HEK293 (cell line): ENCODE measurements at regions not wholly inside any gene's neighbourhood (a gene's known extent, or its start where the extent isn't known, plus 50 kb on each side); places are given as distances from the start of the nearest gene placed in this dataset.

Experiments used
- CTCF ChIA-PET: fragments of 350-600 bp; formaldehyde crosslinking; extraction: SDS; loops from one replicate; lab custom pipeline; 2021; ENCODE audit warnings: antibody characterized with exemption; lab: Yijun Ruan, JAX
- POLR2A ChIA-PET: fragments of 300-600 bp; formaldehyde crosslinking; extraction: SDS; loops from one replicate; lab custom pipeline; 2020; ENCODE audit warnings: antibody characterized with exemption, inconsistent platforms; lab: Yijun Ruan, JAX
- H3K27ac ChIP-seq: fragments of 200-500 bp; sonication (Bioruptor generic); 2 replicates; pipeline ENCODE4 v1.5.1; 2014; ENCODE audit warnings: low read depth, low read length, control low read depth, inconsistent platforms; ENCODE audit errors: extremely low read depth
- H3K36me3 ChIP-seq, 2 experiments: fragments of 200-500 bp in 1 of 2; sonication (Bioruptor generic) in 1 of 2; 1 replicate in 1 of 2; 2 replicates in 1 of 2; pipeline ENCODE4 v1.5.1; 2014 to 2017; ENCODE audit warnings: inconsistent platforms in 2 of 2, low read length in 2 of 2; ENCODE audit not compliant: control insufficient read depth in 2 of 2, insufficient read depth in 1 of 2
- H3K4me1 ChIP-seq: fragments of 200-500 bp; sonication (Bioruptor generic); 2 replicates; pipeline ENCODE4 v1.5.1; 2014; ENCODE audit warnings: mild to moderate bottlenecking, low read length, inconsistent platforms; ENCODE audit not compliant: control insufficient read depth, insufficient read depth
- H3K4me3 ChIP-seq: 2 replicates; pipeline ENCODE4 v1.5.1; 2011; ENCODE audit warnings: low read depth, mild to moderate bottlenecking, control low read depth, low read length, moderate library complexity
- H3K9me3 ChIP-seq: fragments of 200-500 bp; sonication (Bioruptor generic); 2 replicates; pipeline ENCODE4 v1.5.1; 2014; ENCODE audit warnings: low read depth, low read length, inconsistent platforms; ENCODE audit not compliant: control insufficient read depth, insufficient read depth
- ATF2 ChIP-seq: fragments of 450-650 bp; formaldehyde crosslinking; IDR thresholded peaks from 2 replicates; pipeline ENCODE4 v1.5.1; 2016; ENCODE audit warnings: missing biosample characterization, missing genetic modification characterization, low read depth
- PRDM4 ChIP-seq: fragments of 450-650 bp; formaldehyde crosslinking; IDR thresholded peaks from 2 replicates; pipeline ENCODE4 v1.5.1; 2017; ENCODE audit warnings: missing biosample characterization, missing genetic modification characterization
- TSHZ1 ChIP-seq: fragments of 450-650 bp; formaldehyde crosslinking; IDR thresholded peaks from 2 replicates; pipeline ENCODE4 v1.5.1; 2016; ENCODE audit warnings: missing biosample characterization, missing genetic modification characterization, borderline replicate concordance
- ZBTB44 ChIP-seq: fragments of 450-650 bp; IDR thresholded peaks from 2 replicates; pipeline ENCODE4 v1.5.1; 2018; ENCODE audit warnings: missing biosample characterization, mild to moderate bottlenecking, missing genetic modification characterization
- ZFP37 ChIP-seq: fragments of 450-650 bp; formaldehyde crosslinking; IDR thresholded peaks from 2 replicates; pipeline ENCODE4 v1.5.1; 2016; ENCODE audit warnings: missing biosample characterization, missing genetic modification characterization
- ZNF148 ChIP-seq: fragments of 450-650 bp; formaldehyde crosslinking; IDR thresholded peaks from 2 replicates; pipeline ENCODE4 v1.5.0; 2017; ENCODE audit warnings: missing biosample characterization, missing genetic modification characterization, borderline replicate concordance
- ZNF174 ChIP-seq: fragments of 450-650 bp; formaldehyde crosslinking; IDR thresholded peaks from 2 replicates; pipeline ENCODE4 v1.5.0; 2017; ENCODE audit warnings: missing biosample characterization, mild to moderate bottlenecking, missing genetic modification characterization
- ZNF19 ChIP-seq: fragments of 450-650 bp; formaldehyde crosslinking; IDR thresholded peaks from 2 replicates; pipeline ENCODE4; 2016; ENCODE audit warnings: missing biosample characterization, missing genetic modification characterization, low read depth
- ZNF23 ChIP-seq: fragments of 450-650 bp; formaldehyde crosslinking; IDR thresholded peaks from 2 replicates; pipeline ENCODE4 v1.5.1; 2016; ENCODE audit warnings: missing biosample characterization, missing genetic modification characterization, borderline replicate concordance
- ZNF362 ChIP-seq: fragments of 450-650 bp; formaldehyde crosslinking; IDR thresholded peaks from 2 replicates; pipeline ENCODE4 v1.5.1; 2016; ENCODE audit warnings: missing biosample characterization, missing genetic modification characterization
- ZNF37A ChIP-seq: fragments of 450-650 bp; IDR thresholded peaks from 2 replicates; pipeline ENCODE4 v1.5.1; 2018; ENCODE audit warnings: missing biosample characterization, missing genetic modification characterization
- ZNF426 ChIP-seq: fragments of 450-650 bp; formaldehyde crosslinking; IDR thresholded peaks from 2 replicates; pipeline ENCODE4 v1.5.1; 2017; ENCODE audit warnings: missing biosample characterization, missing genetic modification characterization, mild to moderate bottlenecking, inconsistent platforms, moderate library complexity
- ZNF571 ChIP-seq: fragments of 450-650 bp; formaldehyde crosslinking; IDR thresholded peaks from 2 replicates; pipeline ENCODE4 v1.5.0; 2017; ENCODE audit warnings: missing biosample characterization, missing genetic modification characterization
- ZNF654 ChIP-seq: fragments of 450-650 bp; formaldehyde crosslinking; IDR thresholded peaks from 2 replicates; pipeline ENCODE4 v1.5.1; 2016; ENCODE audit warnings: low read depth, missing biosample characterization, missing genetic modification characterization
- ZNF660 ChIP-seq: fragments of 450-650 bp; IDR thresholded peaks from 2 replicates; pipeline ENCODE4 v1.5.1; 2018; ENCODE audit warnings: missing biosample characterization, mild to moderate bottlenecking, missing genetic modification characterization
- ZSCAN30 ChIP-seq: fragments of 450-650 bp; IDR thresholded peaks from 2 replicates; pipeline ENCODE4 v1.5.1; 2018; ENCODE audit warnings: missing biosample characterization, mild to moderate bottlenecking, missing genetic modification characterization, moderate library complexity
- ZSCAN4 ChIP-seq: fragments of 450-650 bp; formaldehyde crosslinking; IDR thresholded peaks from 2 replicates; pipeline ENCODE4 v1.5.1; 2017; ENCODE audit warnings: missing biosample characterization, missing genetic modification characterization

GRCh38 chr3:177375316-177375715 lies 178.0 kb upstream of the TBL1XR1 start:
- POLR2A ChIA-PET = no interaction called here
- H3K36me3 ChIP-seq = no peaks in the 10 kb centered on the region
- H3K9me3 ChIP-seq = no peaks in the 10 kb centered on the region
- H3K4me1 ChIP-seq = no peaks in the 10 kb centered on the region
- no peak for TF ChIP-seq ZNF660 (tag by site-specific recombination)
- no peak for TF ChIP-seq ZNF362 (tag by site-specific recombination)
- TF ChIP-seq ZNF654 = no peak
- no peak for TF ChIP-seq ZNF148 (tag by site-specific recombination)
- no peak for TF ChIP-seq TSHZ1 (tag by site-specific recombination)
- TF ChIP-seq PRDM4 (tag by site-specific recombination) = no peak
- TF ChIP-seq ZSCAN30 (tag by site-specific recombination) = no peak
- TF ChIP-seq ZBTB44 (tag by site-specific recombination) = no peak
- no peak for TF ChIP-seq ZNF19 (tag by site-specific recombination)
- no peak for TF ChIP-seq ZNF23
- TF ChIP-seq ZNF174 = no peak
- TF ChIP-seq ZSCAN4 (tag by site-specific recombination) = no peak
- no peak for TF ChIP-seq ZNF426
- TF ChIP-seq ZFP37 (tag by site-specific recombination) = no peak
- no peak for TF ChIP-seq ATF2
- no peak for TF ChIP-seq ZNF571 (tag by site-specific recombination)
- TF ChIP-seq ZNF37A (tag by site-specific recombination) = no peak
- H3K27ac ChIP-seq = no peak overlapping the region
- CTCF ChIA-PET = no interaction called here
- H3K4me3 ChIP-seq = no peak overlapping the region
